ENCODE measurements at regions not wholly inside any gene's neighbourhood (a gene's known extent, or its start where the extent isn't known, plus 50 kb on each side); places are given as distances from the start of the nearest gene placed in this dataset.

- Histone ChIP-seq H3K4me1 (ENCODE audit: low read length) (peaks cover 21% of the 10 kb centered on the region), H4K20me1 (ENCODE audit: insufficient read depth, low read length) (no peaks in the 10 kb centered on the region), H3K4me3 (ENCODE audit: low read length) (no peak overlapping the region), H3K27me3 (replicated peaks; ENCODE audit: insufficient read depth, low read length) (no peaks in the 10 kb centered on the region), H3K9ac (ENCODE audit: low read length) (no peak overlapping the region), H3K36me3 (replicated peaks; ENCODE audit: insufficient read depth, low read length) (no peaks in the 10 kb centered on the region), H3K27ac (ENCODE audit: low read length) (no peak overlapping the region), H3K4me2 (ENCODE audit: low read depth, low read length) (no peak overlapping the region), H3K79me2 (ENCODE audit: low read length) (no peaks in the 10 kb centered on the region), H2AFZ (ENCODE audit: low read length) (no peak overlapping the region), H3K9me3 (replicated peaks; ENCODE audit: insufficient read depth, low read length) (no peaks in the 10 kb centered on the region), H3F3A (ENCODE audit: insufficient read depth, low read length) (peaks cover 7% of the 10 kb centered on the region), H3K9me2 (replicated peaks; ENCODE audit: insufficient read depth, low read length) (no peaks in the 10 kb centered on the region)
- no peak for DNase-seq
- TF ChIP-seq EZH2phosphoT487 (IDR thresholded peaks at IDR 0.05; ENCODE audit: low read length): no peak
- no peak for TF ChIP-seq EZH2 (optimal IDR thresholded peaks at IDR 0.05; ENCODE audit: low read depth, low read length)
- no peak for TF ChIP-seq CTCF (IDR thresholded peaks at IDR 0.05; ENCODE audit: low read length)
These were observed 362.5 kb downstream of the GPR37 start for GRCh38 chr7:124403112-124403511.

GRCh38 chr7:124399941-124400340 is 365.7 kb downstream of the GPR37 start:
- no peaks in the 10 kb centered on the region for H4K20me1 ChIP-seq (ENCODE audit: insufficient read depth, low read length)
- DNase-seq: peak; percentile 96
- no peaks in the 10 kb centered on the region for H3K9me2 ChIP-seq (replicated peaks; ENCODE audit: insufficient read depth, low read length)
- TF ChIP-seq CTCF (IDR thresholded peaks at IDR 0.05; ENCODE audit: low read length) (no peak), EZH2phosphoT487 (IDR thresholded peaks at IDR 0.05; ENCODE audit: low read length) (no peak), EZH2 (optimal IDR thresholded peaks at IDR 0.05; ENCODE audit: low read depth, low read length) (no peak)
- H3K79me2 ChIP-seq (ENCODE audit: low read length): no peaks in the 10 kb centered on the region
- H3K27me3 ChIP-seq (replicated peaks; ENCODE audit: insufficient read depth, low read length): no peaks in the 10 kb centered on the region
- peak overlapping the region; percentile 17 for H2AFZ ChIP-seq (ENCODE audit: low read length)
- H3K9me3 ChIP-seq (replicated peaks; ENCODE audit: insufficient read depth, low read length): no peaks in the 10 kb centered on the region
- no peak overlapping the region for H3K4me3 ChIP-seq (ENCODE audit: low read length)
- H3K9ac ChIP-seq (ENCODE audit: low read length): no peak overlapping the region
- peak overlapping the region; percentile 49 for H3K27ac ChIP-seq (ENCODE audit: low read length)
- peak overlapping the region; percentile 16; the same call in 1 of the 2 replicates for H3K4me2 ChIP-seq (ENCODE audit: low read depth, low read length)
- peaks cover 7% of the 10 kb centered on the region for H3F3A ChIP-seq (ENCODE audit: insufficient read depth, low read length)
- H3K4me1 ChIP-seq (ENCODE audit: low read length): peaks cover 21% of the 10 kb centered on the region
- H3K36me3 ChIP-seq (replicated peaks; ENCODE audit: insufficient read depth, low read length): no peaks in the 10 kb centered on the region

- Histone ChIP-seq H3K4me3 (ENCODE audit: low read length) (no peak overlapping the region), H2AFZ (ENCODE audit: low read length) (peak overlapping the region; percentile 32)
These were observed 366.2 kb upstream of the TMEM229A start for GRCh38 chr7:124398937-124399552.

More at GRCh38 chr7:124398937-124399552, 366.2 kb upstream of the TMEM229A start:
- Histone ChIP-seq H3K4me2 (ENCODE audit: low read depth, low read length) (peak overlapping the region; percentile 19; the same call in 1 of the 2 replicates), H4K20me1 (ENCODE audit: insufficient read depth, low read length) (no peaks in the 10 kb centered on the region), H3F3A (ENCODE audit: insufficient read depth, low read length) (peaks cover 7% of the 10 kb centered on the region), H3K36me3 (replicated peaks; ENCODE audit: insufficient read depth, low read length) (no peaks in the 10 kb centered on the region), H3K9ac (ENCODE audit: low read length) (no peak overlapping the region), H3K4me1 (ENCODE audit: low read length) (peaks cover 21% of the 10 kb centered on the region), H3K27me3 (replicated peaks; ENCODE audit: insufficient read depth, low read length) (no peaks in the 10 kb centered on the region), H3K79me2 (ENCODE audit: low read length) (no peaks in the 10 kb centered on the region), H3K27ac (ENCODE audit: low read length) (peak overlapping the region; percentile 49; the same call in 1 of the 2 replicates), H3K9me2 (replicated peaks; ENCODE audit: insufficient read depth, low read length) (no peaks in the 10 kb centered on the region), H3K9me3 (replicated peaks; ENCODE audit: insufficient read depth, low read length) (no peaks in the 10 kb centered on the region)
- TF ChIP-seq CTCF (IDR thresholded peaks at IDR 0.05; ENCODE audit: low read length): no peak
- TF ChIP-seq EZH2 (optimal IDR thresholded peaks at IDR 0.05; ENCODE audit: low read depth, low read length): no peak
- TF ChIP-seq EZH2phosphoT487 (IDR thresholded peaks at IDR 0.05; ENCODE audit: low read length): no peak
- no peak for DNase-seq

All from MM.1S (cell line).